DND-41 (cell line): ENCODE measurements at regions not wholly inside any gene's neighbourhood (a gene's known extent, or its start where the extent isn't known, plus 50 kb on each side); places are given as distances from the start of the nearest gene placed in this dataset.

Experiments used
- ATAC-seq: fragments of 200-7000 bp; cut with Tn5 transposase; 3 replicates; pipeline ENCODE4 v1.9.1; 2021; ENCODE audit warnings: low read depth; ENCODE audit not compliant: insufficient read depth
- DNase-seq: peaks from one replicate; pipeline ENCODE4 v3.0.0-alpha.2; 2020
- H2AFZ ChIP-seq: 2 replicates; pipeline ENCODE4 v1.6.0; 2012; ENCODE audit warnings: low read depth, low read length
- H3K27ac ChIP-seq: 2 replicates; pipeline ENCODE4 v1.5.1; 2012; ENCODE audit warnings: low read length, inconsistent platforms
- H3K27me3 ChIP-seq: fragments of 200-600 bp; sonication (generic); 2 replicates; pipeline ENCODE4 v1.6.0; 2012; ENCODE audit warnings: low read length, mild to moderate bottlenecking, inconsistent platforms; ENCODE audit not compliant: insufficient read depth, poor library complexity
- H3K36me3 ChIP-seq: 2 replicates; pipeline ENCODE4 v1.5.1; 2012; ENCODE audit warnings: low read length, inconsistent platforms; ENCODE audit not compliant: insufficient read depth
- H3K4me1 ChIP-seq: 2 replicates; pipeline ENCODE4 v1.5.1; 2012; ENCODE audit warnings: mild to moderate bottlenecking, low read length; ENCODE audit not compliant: insufficient read depth
- H3K4me2 ChIP-seq: 2 replicates; pipeline ENCODE4 v1.6.0; 2012; ENCODE audit warnings: mild to moderate bottlenecking, moderate library complexity, low read length, inconsistent platforms; ENCODE audit not compliant: insufficient read depth
- H3K4me3 ChIP-seq, 2 experiments: fragments of 200-600 bp in 1 of 2; shearing (Covaris generic) in 1 of 2; 2 replicates each; pipeline ENCODE4 v1.5.1; 2012 to 2016; ENCODE audit warnings: inconsistent platforms in 2 of 2, low read length in 2 of 2, mild to moderate bottlenecking in 2 of 2, low read depth in 1 of 2, moderate library complexity in 1 of 2
- H3K79me2 ChIP-seq: 2 replicates; pipeline ENCODE4 v1.6.0; 2012; ENCODE audit warnings: low read length, inconsistent platforms; ENCODE audit not compliant: insufficient read depth
- H3K9ac ChIP-seq: 2 replicates; pipeline ENCODE4 v1.6.0; 2012; ENCODE audit warnings: low read depth, mild to moderate bottlenecking, inconsistent platforms, low read length, moderate library complexity
- H3K9me3 ChIP-seq: 2 replicates; pipeline ENCODE4 v1.5.1; 2012; ENCODE audit warnings: low read length, moderate library complexity, mild to moderate bottlenecking, inconsistent platforms; ENCODE audit not compliant: insufficient read depth, severe bottlenecking
- H4K20me1 ChIP-seq: 2 replicates; pipeline ENCODE4 v1.6.0; 2012; ENCODE audit warnings: low read length; ENCODE audit not compliant: insufficient read depth
- CTCF ChIP-seq: IDR thresholded peaks from 2 replicates; pipeline ENCODE4 v1.5.1; 2012; ENCODE audit warnings: borderline replicate concordance, low read length, moderate library complexity, mild to moderate bottlenecking; ENCODE audit not compliant: poor library complexity, severe bottlenecking; ENCODE audit errors: extremely low read depth
- EZH2 ChIP-seq: IDR thresholded peaks from 3 replicates; pipeline ENCODE4 v1.6.1; 2012; ENCODE audit warnings: borderline replicate concordance, low read depth, mild to moderate bottlenecking, moderate library complexity, low read length, inconsistent platforms; ENCODE audit not compliant: severe bottlenecking

- H3K27me3 ChIP-seq: no peaks in the 10 kb centered on the region
- no peaks in the 10 kb centered on the region for H4K20me1 ChIP-seq
- no peak overlapping the region; the same call in 1 of the 2 replicates for H3K27ac ChIP-seq
- peak; percentile 19 for DNase-seq
- no peak overlapping the region for H3K4me3 ChIP-seq
- TF ChIP-seq CTCF (no peak), EZH2 (no peak)
- H3K9ac ChIP-seq: no peak overlapping the region
- no peaks in the 10 kb centered on the region for H3K36me3 ChIP-seq
- H3K4me2 ChIP-seq: no peak overlapping the region
- H2AFZ ChIP-seq: no peak overlapping the region
- H3K4me1 ChIP-seq: peaks cover 13% of the 10 kb centered on the region
- H3K79me2 ChIP-seq: no peaks in the 10 kb centered on the region
- ATAC-seq: peak; percentile 83
- peaks cover 12% of the 10 kb centered on the region for H3K9me3 ChIP-seq
Measured at GRCh38 chr2:157172866-157173578, 84.5 kb upstream of the GALNT5 start.

DNA sequence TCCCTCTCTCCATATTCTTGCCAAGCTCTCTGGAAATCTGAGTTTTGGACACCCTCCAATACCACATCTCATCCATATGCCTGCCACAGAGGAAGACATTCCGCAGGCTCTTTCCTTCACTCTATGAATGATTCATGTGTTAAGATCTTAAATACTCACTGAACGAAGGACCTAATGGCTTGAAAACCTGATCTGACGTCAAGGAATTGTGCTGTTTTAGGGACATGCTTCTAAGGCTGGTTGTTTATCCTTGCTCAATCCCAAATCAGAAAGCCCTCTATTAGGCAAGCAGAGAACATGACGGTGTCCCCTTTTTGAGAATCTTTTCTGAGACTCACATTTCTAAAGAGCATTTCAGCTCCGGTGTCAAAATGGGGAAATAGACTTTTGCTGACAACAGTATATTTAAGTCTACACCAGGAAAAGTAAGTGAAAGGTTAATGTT is 83.7 kb upstream of the GALNT5 start:
- no peak overlapping the region for H3K4me2 ChIP-seq
- DNase-seq (no peak), ATAC-seq (no peak)
- H3K27ac ChIP-seq: no peak overlapping the region
- H3K9ac ChIP-seq: no peak overlapping the region
- H3K79me2 ChIP-seq: no peaks in the 10 kb centered on the region
- H4K20me1 ChIP-seq: no peaks in the 10 kb centered on the region
- no peaks in the 10 kb centered on the region for H3K27me3 ChIP-seq
- peaks cover 13% of the 10 kb centered on the region for H3K4me1 ChIP-seq
- H3K36me3 ChIP-seq: no peaks in the 10 kb centered on the region
- no peak overlapping the region for H2AFZ ChIP-seq
- no peak overlapping the region for H3K4me3 ChIP-seq
- H3K9me3 ChIP-seq: peaks cover 12% of the 10 kb centered on the region
- no peak for TF ChIP-seq CTCF

DNA sequence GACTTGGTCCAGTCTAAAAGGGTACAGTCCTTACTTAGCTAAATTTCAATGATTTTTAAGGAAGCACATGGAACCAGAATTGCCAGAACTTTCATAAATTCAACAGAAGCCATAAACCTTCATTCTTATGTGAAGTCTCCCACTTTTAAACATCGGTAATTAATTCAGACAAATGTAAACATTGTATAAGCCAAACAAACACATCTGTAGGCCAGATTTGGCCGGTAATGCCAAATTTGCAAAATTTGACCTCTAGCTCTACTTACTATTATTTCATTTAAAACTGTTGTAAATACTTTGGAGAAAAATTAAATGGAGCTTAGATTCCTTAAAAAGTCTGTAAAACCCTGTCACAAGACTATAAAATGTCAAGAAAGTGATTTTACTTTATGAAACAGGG is 83.2 kb upstream of the GALNT5 start:
- H3K27ac ChIP-seq: no peak overlapping the region
- no peaks in the 10 kb centered on the region for H3K79me2 ChIP-seq
- H3K9me3 ChIP-seq: peaks cover 12% of the 10 kb centered on the region
- no peak overlapping the region for H3K4me3 ChIP-seq
- H2AFZ ChIP-seq: no peak overlapping the region
- no peak overlapping the region for H3K9ac ChIP-seq
- H3K4me1 ChIP-seq: peaks cover 13% of the 10 kb centered on the region
- ATAC-seq (no peak), DNase-seq (no peak)
- TF ChIP-seq EZH2 (no peak), CTCF (no peak)
- no peak overlapping the region for H3K4me2 ChIP-seq
- no peaks in the 10 kb centered on the region for H4K20me1 ChIP-seq
- H3K36me3 ChIP-seq: no peaks in the 10 kb centered on the region
- no peaks in the 10 kb centered on the region for H3K27me3 ChIP-seq
